CD4-positive, alpha-beta memory T cell (primary cell): ENCODE measurements at regions not wholly inside any gene's neighbourhood (a gene's known extent, or its start where the extent isn't known, plus 50 kb on each side); places are given as distances from the start of the nearest gene placed in this dataset.

Source experiments
- CTCF ChIA-PET: fragments of 350-600 bp; sonication (Branson Sonifier 250); formaldehyde crosslinking; loops from one replicate; lab custom pipeline; 2021; ENCODE audit warnings: inconsistent platforms; ENCODE audit not compliant: partially characterized antibody; lab: Charles Lee
- POLR2A ChIA-PET: fragments of 350-600 bp; sonication (Branson Sonifier 250); formaldehyde crosslinking; loops from one replicate; lab custom pipeline; 2021; ENCODE audit not compliant: partially characterized antibody; lab: Charles Lee
- DNase-seq, 5 donors: peaks; one replicate each; pipeline versions ENCODE4 v3.0.0 to v3.0.0-alpha.2; 2020 to 2022; ENCODE audit warnings: mixed read lengths in 1 of 5
- H3K27ac ChIP-seq: one replicate; pipeline ENCODE4 v1.7.0; 2013; ENCODE audit warnings: low read depth, low read length
- H3K27me3 ChIP-seq: 2 replicates; pipeline ENCODE4 v1.7.0; 2013; ENCODE audit warnings: mild to moderate bottlenecking, low read length, moderate library complexity; ENCODE audit not compliant: insufficient read depth
- H3K36me3 ChIP-seq: 2 replicates; pipeline ENCODE4 v1.7.0; 2013; ENCODE audit warnings: mild to moderate bottlenecking, low read length, moderate library complexity; ENCODE audit not compliant: insufficient read depth
- H3K4me1 ChIP-seq: 2 replicates; pipeline ENCODE4 v1.7.0; 2013; ENCODE audit warnings: mild to moderate bottlenecking, low read length, moderate library complexity; ENCODE audit not compliant: insufficient read depth
- H3K4me3 ChIP-seq, 2 donors: one replicate each; pipeline ENCODE4 v1.7.0; 2013; ENCODE audit warnings: low read length in 2 of 2, mild to moderate bottlenecking in 1 of 2
- H3K9me3 ChIP-seq, 2 donors: one replicate each; pipeline ENCODE4 v1.7.0; 2013; ENCODE audit warnings: low read length in 2 of 2, control low read depth in 1 of 2; ENCODE audit not compliant: control insufficient read depth in 1 of 2
- H3K27ac Mint-ChIP-seq, 7 donors: one replicate each; pipeline ENCODE4 v1.8.0; 2020 to 2021; ENCODE audit warnings: mixed read lengths in 7 of 7, mild to moderate bottlenecking in 6 of 7, inconsistent platforms in 3 of 7, moderate library complexity in 3 of 7
- H3K27me3 Mint-ChIP-seq, 2 donors: one replicate each; pipeline ENCODE4 v1.8.0; 2020 to 2021; ENCODE audit warnings: mixed read lengths in 2 of 2
- H3K36me3 Mint-ChIP-seq, 2 donors: one replicate each; pipeline ENCODE4 v1.8.0; 2020 to 2021; ENCODE audit warnings: mixed read lengths in 2 of 2, inconsistent platforms in 1 of 2, mild to moderate bottlenecking in 1 of 2
- H3K4me1 Mint-ChIP-seq, 4 donors: one replicate each; pipeline ENCODE4 v1.8.0; 2020 to 2021; ENCODE audit warnings: mixed read lengths in 4 of 4, mild to moderate bottlenecking in 1 of 4
- H3K4me3 Mint-ChIP-seq, 8 donors: one replicate each; pipeline ENCODE4 v1.8.0; 2020 to 2021; ENCODE audit warnings: mixed read lengths in 8 of 8, mild to moderate bottlenecking in 7 of 8, moderate library complexity in 6 of 8, inconsistent platforms in 3 of 8
- H3K9me3 Mint-ChIP-seq, 8 donors: one replicate each; pipeline ENCODE4 v1.8.0; 2020 to 2021; ENCODE audit warnings: mixed read lengths in 8 of 8, mild to moderate bottlenecking in 5 of 8, inconsistent platforms in 3 of 8, moderate library complexity in 1 of 8
- intact Hi-C: fragments of 100-400 bp; cut with micrococcal nuclease; formaldehyde crosslinking; loops from one replicate; pipeline ENCODE4 v1.15.1; 2023

- no peak overlapping the region for H3K27ac ChIP-seq
- Mint-ChIP-seq H3K27me3 (peaks cover 4 to 27% of the 10 kb centered on the region in 2 donors), H3K4me1 (peaks cover 0 to 1% (median 0%) of the 10 kb centered on the region in 4 donors), H3K36me3 (no peaks in the 10 kb centered on the region), H3K27ac (no peak overlapping the region), H3K9me3 (no peaks in the 10 kb centered on the region), H3K4me3 (no peak overlapping the region)
- H3K4me3 ChIP-seq: no peak overlapping the region
- intact Hi-C loops: no loop called here
- H3K27me3 ChIP-seq: no peaks in the 10 kb centered on the region
- DNase-seq: no peak
- ChIA-PET CTCF (no interaction called here), POLR2A (no interaction called here)
- no peaks in the 10 kb centered on the region for H3K36me3 ChIP-seq
- H3K4me1 ChIP-seq: no peaks in the 10 kb centered on the region
- no peaks in the 10 kb centered on the region for H3K9me3 ChIP-seq
These were observed 123.7 kb downstream of the MATN1 start for GRCh38 chr1:30599721-30600120.

- no peak for DNase-seq
- Mint-ChIP-seq H3K27ac (no peak overlapping the region), H3K4me1 (peaks cover 0 to 1% (median 0%) of the 10 kb centered on the region in 4 donors), H3K36me3 (no peaks in the 10 kb centered on the region), H3K9me3 (no peaks in the 10 kb centered on the region), H3K4me3 (no peak overlapping the region), H3K27me3 (peaks cover 6 to 27% of the 10 kb centered on the region in 2 donors)
- intact Hi-C loops: no loop called here
- ChIA-PET POLR2A (no interaction called here), CTCF (no interaction called here)
- Histone ChIP-seq H3K27me3 (no peaks in the 10 kb centered on the region), H3K27ac (no peak overlapping the region), H3K36me3 (no peaks in the 10 kb centered on the region), H3K4me3 (no peak overlapping the region), H3K9me3 (no peaks in the 10 kb centered on the region), H3K4me1 (no peaks in the 10 kb centered on the region)
These were observed 124.7 kb downstream of the MATN1 start for GRCh38 chr1:30598571-30599114.

GRCh38 chr1:30597711-30598110 is 125.7 kb downstream of the MATN1 start:
- DNase-seq: no peak
- Histone ChIP-seq H3K4me3 (no peak overlapping the region), H3K27ac (no peak overlapping the region), H3K4me1 (no peaks in the 10 kb centered on the region), H3K27me3 (no peaks in the 10 kb centered on the region), H3K9me3 (no peaks in the 10 kb centered on the region), H3K36me3 (no peaks in the 10 kb centered on the region)
- Mint-ChIP-seq H3K4me1 (peaks cover 0 to 1% (median 0%) of the 10 kb centered on the region in 4 donors), H3K36me3 (no peaks in the 10 kb centered on the region), H3K9me3 (peaks cover 0 to 3% (median 1%) of the 10 kb centered on the region in 8 donors), H3K27me3 (peaks cover 9 to 25% of the 10 kb centered on the region in 2 donors), H3K4me3 (no peak overlapping the region), H3K27ac (no peak overlapping the region)
- CTCF ChIA-PET: no interaction called here
- intact Hi-C loops: no loop called here
- POLR2A ChIA-PET: no interaction called here

- Mint-ChIP-seq H3K4me1 (peaks cover 0 to 1% (median 0%) of the 10 kb centered on the region in 4 donors), H3K36me3 (no peaks in the 10 kb centered on the region), H3K4me3 (no peak overlapping the region), H3K27me3 (peaks cover 10 to 22% of the 10 kb centered on the region in 2 donors), H3K9me3 (peaks cover 0 to 10% (median 8%) of the 10 kb centered on the region in 8 donors), H3K27ac (no peak overlapping the region)
- no peaks in the 10 kb centered on the region for H3K9me3 ChIP-seq
- no peak overlapping the region for H3K4me3 ChIP-seq
- H3K36me3 ChIP-seq: no peaks in the 10 kb centered on the region
- no peaks in the 10 kb centered on the region for H3K27me3 ChIP-seq
- ChIA-PET CTCF (no interaction called here), POLR2A (no interaction called here)
- no peak overlapping the region for H3K27ac ChIP-seq
- H3K4me1 ChIP-seq: no peaks in the 10 kb centered on the region
- no peak for DNase-seq
- intact Hi-C loops: no loop called here
These were observed 126.5 kb downstream of the MATN1 start for GRCh38 chr1:30596891-30597290.

GRCh38 chr1:30596470-30596869 is 126.9 kb downstream of the MATN1 start:
- no peaks in the 10 kb centered on the region for H3K4me1 ChIP-seq
- CTCF ChIA-PET: no interaction called here
- Mint-ChIP-seq H3K4me1 (peaks cover 0 to 1% (median 0%) of the 10 kb centered on the region in 4 donors), H3K4me3 (no peak overlapping the region), H3K36me3 (no peaks in the 10 kb centered on the region), H3K9me3 (peaks cover 0 to 12% (median 8%) of the 10 kb centered on the region in 8 donors), H3K27ac (no peak overlapping the region), H3K27me3 (peaks cover 10 to 21% of the 10 kb centered on the region in 2 donors)
- H3K27ac ChIP-seq: no peak overlapping the region
- H3K36me3 ChIP-seq: no peaks in the 10 kb centered on the region
- H3K27me3 ChIP-seq: no peaks in the 10 kb centered on the region
- H3K4me3 ChIP-seq: no peak overlapping the region
- intact Hi-C loops: no loop called here
- DNase-seq: no peak
- H3K9me3 ChIP-seq: no peaks in the 10 kb centered on the region
- POLR2A ChIA-PET: no interaction called here

GRCh38 chr1:30589083-30589482 is 134.3 kb downstream of the MATN1 start:
- H3K4me3 Mint-ChIP-seq: no peak overlapping the region
- no peaks in the 10 kb centered on the region for H3K4me1 Mint-ChIP-seq
- ChIA-PET CTCF (no interaction called here), POLR2A (no interaction called here)
- no peak for DNase-seq
- intact Hi-C loops: no loop called here
- H3K36me3 Mint-ChIP-seq: peaks cover 0 to 2% of the 10 kb centered on the region in 2 donors
- Histone ChIP-seq H3K9me3 (no peaks in the 10 kb centered on the region), H3K27ac (no peak overlapping the region), H3K4me1 (no peaks in the 10 kb centered on the region), H3K4me3 (no peak overlapping the region), H3K27me3 (peaks cover 7% of the 10 kb centered on the region), H3K36me3 (no peaks in the 10 kb centered on the region)
- H3K9me3 Mint-ChIP-seq: peaks cover 0 to 25% (median 12%) of the 10 kb centered on the region in 8 donors
- no peak overlapping the region for H3K27ac Mint-ChIP-seq
- H3K27me3 Mint-ChIP-seq: peaks cover 35 to 36% of the 10 kb centered on the region in 2 donors

GRCh38 chr1:30588311-30589073 is 134.9 kb downstream of the MATN1 start:
- no peak for DNase-seq
- Histone ChIP-seq H3K27ac (no peak overlapping the region), H3K9me3 (no peaks in the 10 kb centered on the region), H3K36me3 (no peaks in the 10 kb centered on the region), H3K4me1 (no peaks in the 10 kb centered on the region), H3K4me3 (no peak overlapping the region), H3K27me3 (peaks cover 7% of the 10 kb centered on the region)
- Mint-ChIP-seq H3K9me3 (peaks cover 0 to 28% (median 18%) of the 10 kb centered on the region in 8 donors), H3K4me3 (no peak overlapping the region), H3K27ac (no peak overlapping the region), H3K36me3 (peaks cover 0 to 3% of the 10 kb centered on the region in 2 donors), H3K4me1 (no peaks in the 10 kb centered on the region), H3K27me3 (peaks cover 34 to 38% of the 10 kb centered on the region in 2 donors)
- ChIA-PET CTCF (no interaction called here), POLR2A (no interaction called here)
- intact Hi-C loops: no loop called here
